Stimulated activated CD8-positive, alpha-beta memory T cell treated with anti-CD3 and anti-CD28 coated beads, Interleukin-15, amount 100 ng/mL, for 1 hour (primary cell): ENCODE measurements at regions not wholly inside any gene's neighbourhood (a gene's known extent, or its start where the extent isn't known, plus 50 kb on each side); places are given as distances from the start of the nearest gene placed in this dataset.

Source experiments
- DNase-seq: peaks from one replicate; pipeline ENCODE4 v3.0.0-alpha.2; 2020; ENCODE audit warnings: low read depth

- DNase-seq: no peak
These were observed 238.4 kb downstream of the ZEB2 start for GRCh38 chr2:144281476-144281875.

- DNase-seq: no peak
These were observed 239.9 kb downstream of the ZEB2 start for GRCh38 chr2:144280009-144280408.

- DNase-seq: no peak
These were observed 240.8 kb downstream of the ZEB2 start for GRCh38 chr2:144279165-144279564.

GRCh38 chr2:144277622-144278354, 242.1 kb downstream of the ZEB2 start:
- no peak for DNase-seq

GRCh38 chr2:144275340-144275739, 244.6 kb downstream of the ZEB2 start:
- no peak for DNase-seq

GRCh38 chr2:144274131-144274530, 245.8 kb downstream of the ZEB2 start:
- DNase-seq: no peak

GRCh38 chr2:144270951-144271350, 249.0 kb downstream of the ZEB2 start:
- no peak for DNase-seq

GRCh38 chr2:144268036-144268678, 251.8 kb downstream of the ZEB2 start:
- no peak for DNase-seq

GRCh38 chr2:144267239-144267638, 252.7 kb downstream of the ZEB2 start:
- no peak for DNase-seq

GRCh38 chr2:144265654-144266053, 254.3 kb downstream of the ZEB2 start:
- no peak for DNase-seq

- DNase-seq: no peak
These were observed 258.0 kb downstream of the ZEB2 start for GRCh38 chr2:144261966-144262365.

- DNase-seq: no peak
These were observed 258.6 kb downstream of the ZEB2 start for GRCh38 chr2:144261336-144261735.

- no peak for DNase-seq
These were observed 260.6 kb downstream of the ZEB2 start for GRCh38 chr2:144259332-144259731.

GRCh38 chr2:144258154-144258553, 261.8 kb downstream of the ZEB2 start:
- no peak for DNase-seq

GRCh38 chr2:144256996-144257707, 262.8 kb downstream of the ZEB2 start:
- no peak for DNase-seq

- no peak for DNase-seq
These were observed 265.3 kb downstream of the ZEB2 start for GRCh38 chr2:144254342-144255235.

- DNase-seq: no peak
These were observed 266.2 kb downstream of the ZEB2 start for GRCh38 chr2:144253743-144254142.

GRCh38 chr2:144252694-144253093, 267.2 kb downstream of the ZEB2 start:
- no peak for DNase-seq

- DNase-seq: no peak
These were observed 270.8 kb downstream of the ZEB2 start for GRCh38 chr2:144249035-144249637.

- no peak for DNase-seq
These were observed 271.4 kb downstream of the ZEB2 start for GRCh38 chr2:144248350-144249034.

GRCh38 chr2:144244938-144245337, 275.0 kb downstream of the ZEB2 start:
- no peak for DNase-seq
